ENCODE measurements at regions not wholly inside any gene's neighbourhood (a gene's known extent, or its start where the extent isn't known, plus 50 kb on each side); places are given as distances from the start of the nearest gene placed in this dataset.

GRCh38 chr11:45477588-45477987 is 187.8 kb downstream of the CHST1 start:
- Mint-ChIP-seq H3K4me1 (no peaks in the 10 kb centered on the region), H3K27me3 (peaks cover 50% of the 10 kb centered on the region), H3K36me3 (no peaks in the 10 kb centered on the region), H3K4me3 (no peak overlapping the region), H3K27ac (no peak overlapping the region), H3K9me3 (no peaks in the 10 kb centered on the region)
- no peak for ATAC-seq

GRCh38 chr11:45476126-45476525 is 189.3 kb downstream of the CHST1 start:
- Mint-ChIP-seq H3K27me3 (peaks cover 35% of the 10 kb centered on the region), H3K27ac (no peak overlapping the region)

GRCh38 chr11:45475173-45475572 is 189.0 kb upstream of the SYT13 start:
- H3K27me3 Mint-ChIP-seq: peaks cover 26% of the 10 kb centered on the region

More at GRCh38 chr11:45476126-45476525, 189.3 kb downstream of the CHST1 start:
- ATAC-seq: no peak
- no peaks in the 10 kb centered on the region for H3K36me3 Mint-ChIP-seq
- H3K4me3 Mint-ChIP-seq: no peak overlapping the region
- H3K9me3 Mint-ChIP-seq: no peaks in the 10 kb centered on the region
- H3K4me1 Mint-ChIP-seq: no peaks in the 10 kb centered on the region

DNA sequence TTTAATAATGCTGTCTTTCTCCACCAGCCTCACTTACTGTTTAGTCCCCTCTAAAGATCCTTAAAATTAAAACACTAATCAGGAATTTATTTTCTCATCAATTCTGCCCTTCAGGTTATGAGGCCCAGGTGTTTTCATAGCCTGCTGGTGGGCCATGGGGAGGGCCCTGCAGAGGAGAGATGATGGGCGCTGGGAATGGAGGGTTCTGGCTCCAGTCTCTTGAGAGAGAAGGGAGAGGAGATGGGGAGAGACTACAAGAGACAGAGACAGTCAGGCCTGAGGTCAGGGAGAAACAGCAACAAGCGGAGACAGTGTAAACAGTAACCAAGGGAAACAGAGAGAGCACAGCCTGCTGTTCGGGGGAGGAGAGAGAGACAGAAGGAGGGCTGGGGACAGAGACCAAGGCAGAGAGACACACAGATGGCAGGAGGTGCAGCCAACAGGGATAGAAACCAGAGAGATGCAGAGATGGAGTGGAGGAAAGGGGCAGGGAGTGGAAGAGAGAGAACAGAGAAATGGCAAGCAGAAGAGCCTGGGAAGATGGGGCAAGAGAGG is 187.3 kb upstream of the SYT13 start:
- H3K4me3 Mint-ChIP-seq: no peak overlapping the region

More at GRCh38 chr11:45475173-45475572, 189.0 kb upstream of the SYT13 start:
- no peak for ATAC-seq
- Mint-ChIP-seq H3K9me3 (no peaks in the 10 kb centered on the region), H3K36me3 (no peaks in the 10 kb centered on the region), H3K4me1 (no peaks in the 10 kb centered on the region), H3K4me3 (no peak overlapping the region), H3K27ac (no peak overlapping the region)

GRCh38 chr11:45472716-45473317 is 186.7 kb upstream of the SYT13 start:
- peaks cover 18% of the 10 kb centered on the region for H3K27me3 Mint-ChIP-seq
- H3K9me3 Mint-ChIP-seq: no peaks in the 10 kb centered on the region
- no peak overlapping the region for H3K27ac Mint-ChIP-seq
- H3K4me3 Mint-ChIP-seq: no peak overlapping the region
- ATAC-seq: no peak
- H3K4me1 Mint-ChIP-seq: no peaks in the 10 kb centered on the region
- H3K36me3 Mint-ChIP-seq: no peaks in the 10 kb centered on the region

More for the DNA sequence above, 187.3 kb upstream of the SYT13 start:
- ATAC-seq: no peak
- Mint-ChIP-seq H3K27me3 (peaks cover 12% of the 10 kb centered on the region), H3K36me3 (no peaks in the 10 kb centered on the region), H3K4me1 (no peaks in the 10 kb centered on the region), H3K9me3 (no peaks in the 10 kb centered on the region), H3K27ac (no peak overlapping the region)

DNA sequence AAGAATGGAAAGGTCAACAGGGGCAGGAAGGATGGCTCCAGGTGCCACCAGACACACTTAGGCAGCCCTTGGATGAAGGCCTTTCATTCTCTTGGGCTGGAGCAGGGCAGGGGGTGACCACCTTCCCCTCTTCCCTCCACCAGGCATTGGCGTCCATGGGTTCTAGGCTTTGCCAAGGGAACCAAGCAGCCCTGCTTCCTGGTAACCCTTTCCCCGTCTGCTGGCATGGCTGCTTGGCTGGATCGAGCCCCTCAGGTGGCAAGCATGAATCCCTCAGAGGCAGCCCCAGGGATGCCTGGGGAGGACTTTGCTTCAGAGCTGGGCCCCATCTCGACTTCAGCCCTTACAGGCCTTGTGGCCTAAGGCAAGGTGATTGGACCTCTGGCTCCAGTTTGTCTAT is 185.1 kb upstream of the SYT13 start:
- Mint-ChIP-seq H3K27ac (no peak overlapping the region), H3K9me3 (no peaks in the 10 kb centered on the region), H3K4me3 (no peak overlapping the region), H3K4me1 (no peaks in the 10 kb centered on the region), H3K27me3 (peaks cover 19% of the 10 kb centered on the region), H3K36me3 (no peaks in the 10 kb centered on the region)
- no peak for ATAC-seq

- no peaks in the 10 kb centered on the region for H3K9me3 Mint-ChIP-seq
- no peaks in the 10 kb centered on the region for H3K4me1 Mint-ChIP-seq
- peaks cover 19% of the 10 kb centered on the region for H3K27me3 Mint-ChIP-seq
- H3K4me3 Mint-ChIP-seq: no peak overlapping the region
- no peak for ATAC-seq
- no peak overlapping the region for H3K27ac Mint-ChIP-seq
- H3K36me3 Mint-ChIP-seq: no peaks in the 10 kb centered on the region
Measured at GRCh38 chr11:45470794-45471167, 184.6 kb upstream of the SYT13 start.

GRCh38 chr11:45470151-45470793 is 184.1 kb upstream of the SYT13 start:
- H3K27ac Mint-ChIP-seq: no peak overlapping the region
- no peaks in the 10 kb centered on the region for H3K4me1 Mint-ChIP-seq
- H3K36me3 Mint-ChIP-seq: no peaks in the 10 kb centered on the region
- H3K9me3 Mint-ChIP-seq: no peaks in the 10 kb centered on the region
- ATAC-seq: no peak
- no peak overlapping the region for H3K4me3 Mint-ChIP-seq
- peaks cover 19% of the 10 kb centered on the region for H3K27me3 Mint-ChIP-seq

GRCh38 chr11:45468267-45468856 is 182.2 kb upstream of the SYT13 start:
- Mint-ChIP-seq H3K36me3 (no peaks in the 10 kb centered on the region), H3K4me3 (no peak overlapping the region), H3K27ac (no peak overlapping the region), H3K27me3 (peaks cover 12% of the 10 kb centered on the region), H3K9me3 (no peaks in the 10 kb centered on the region), H3K4me1 (no peaks in the 10 kb centered on the region)
- no peak for ATAC-seq

GRCh38 chr11:45463541-45463940 is 177.4 kb upstream of the SYT13 start:
- peaks cover 18% of the 10 kb centered on the region for H3K27me3 Mint-ChIP-seq
- no peak overlapping the region for H3K27ac Mint-ChIP-seq
- ATAC-seq: no peak
- no peaks in the 10 kb centered on the region for H3K36me3 Mint-ChIP-seq
- no peaks in the 10 kb centered on the region for H3K4me1 Mint-ChIP-seq
- no peaks in the 10 kb centered on the region for H3K9me3 Mint-ChIP-seq
- H3K4me3 Mint-ChIP-seq: no peak overlapping the region

- no peak overlapping the region for H3K4me3 Mint-ChIP-seq
- H3K9me3 Mint-ChIP-seq: no peaks in the 10 kb centered on the region
- H3K36me3 Mint-ChIP-seq: no peaks in the 10 kb centered on the region
- H3K27me3 Mint-ChIP-seq: peaks cover 30% of the 10 kb centered on the region
- ATAC-seq: no peak
- H3K27ac Mint-ChIP-seq: no peak overlapping the region
- no peaks in the 10 kb centered on the region for H3K4me1 Mint-ChIP-seq
Measured at GRCh38 chr11:45461514-45461913, 175.4 kb upstream of the SYT13 start.

DNA sequence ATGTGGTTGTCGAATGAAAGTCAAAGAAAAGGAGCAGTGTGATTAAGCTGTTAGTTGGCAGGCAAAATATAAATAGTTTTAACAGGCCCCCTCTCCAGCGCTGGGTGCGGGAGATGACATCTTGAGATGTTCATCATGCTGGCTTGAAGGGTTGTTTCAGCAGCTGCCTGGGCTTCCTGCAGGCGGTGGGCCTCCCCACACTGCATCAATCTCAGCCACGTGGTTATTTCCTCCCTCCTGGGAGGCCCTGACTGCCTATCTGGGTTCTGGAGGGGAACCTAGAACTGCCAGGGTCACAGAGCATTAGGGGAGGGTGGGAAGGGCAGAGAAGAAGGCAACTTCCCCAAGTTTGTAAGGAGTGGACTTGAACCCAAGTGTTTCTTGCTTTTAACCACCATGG is 173.3 kb upstream of the SYT13 start:
- Mint-ChIP-seq H3K27ac (no peak overlapping the region), H3K27me3 (peaks cover 39% of the 10 kb centered on the region), H3K36me3 (no peaks in the 10 kb centered on the region), H3K9me3 (no peaks in the 10 kb centered on the region), H3K4me1 (no peaks in the 10 kb centered on the region), H3K4me3 (no peak overlapping the region)
- ATAC-seq: no peak

DNA sequence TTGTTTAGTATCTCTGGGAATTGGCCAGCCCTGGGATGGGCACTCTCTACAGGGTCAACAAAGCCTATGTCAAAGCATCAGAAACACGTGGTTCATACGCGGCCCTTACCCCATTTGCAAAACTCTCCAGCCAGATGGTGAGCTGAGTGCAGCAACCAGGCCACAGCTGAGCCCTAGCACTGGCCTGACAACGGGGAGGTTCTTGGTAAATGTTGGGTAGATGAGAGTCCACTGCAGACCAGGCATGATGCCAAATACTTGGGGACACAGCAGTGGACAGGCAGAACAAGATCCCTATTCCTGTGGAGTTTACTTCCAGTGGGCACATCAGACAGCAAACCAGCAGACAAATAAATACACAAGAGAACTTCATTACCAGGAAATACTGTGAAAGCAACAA is 172.1 kb upstream of the SYT13 start:
- Mint-ChIP-seq H3K27me3 (peaks cover 39% of the 10 kb centered on the region), H3K27ac (no peak overlapping the region), H3K4me3 (no peak overlapping the region), H3K36me3 (no peaks in the 10 kb centered on the region), H3K9me3 (no peaks in the 10 kb centered on the region), H3K4me1 (no peaks in the 10 kb centered on the region)
- no peak for ATAC-seq

GRCh38 chr11:45457649-45458048 is 171.5 kb upstream of the SYT13 start:
- Mint-ChIP-seq H3K27me3 (peaks cover 39% of the 10 kb centered on the region), H3K9me3 (no peaks in the 10 kb centered on the region), H3K4me3 (no peak overlapping the region), H3K4me1 (no peaks in the 10 kb centered on the region), H3K36me3 (no peaks in the 10 kb centered on the region), H3K27ac (no peak overlapping the region)
- ATAC-seq: no peak

DNA sequence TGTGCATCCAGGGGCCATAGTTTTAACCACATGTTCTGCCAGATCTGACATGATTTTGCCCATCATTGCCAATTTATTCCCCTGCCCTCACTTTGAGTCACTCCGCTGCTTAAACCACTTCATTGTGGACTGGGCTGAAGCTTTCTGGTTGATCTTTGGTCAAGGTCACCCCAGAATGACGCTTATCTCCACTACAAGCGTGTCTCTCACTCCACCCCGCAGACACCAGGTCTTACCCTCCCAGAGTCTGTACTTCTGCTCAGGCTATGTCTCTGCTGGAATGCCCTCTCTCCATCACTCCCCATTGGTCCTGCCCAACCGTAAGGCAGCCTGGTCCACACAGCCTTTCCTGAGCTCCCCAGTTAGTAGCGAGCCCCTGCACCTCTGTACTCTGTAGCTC is 170.5 kb upstream of the SYT13 start:
- H3K9me3 Mint-ChIP-seq: no peaks in the 10 kb centered on the region
- no peak overlapping the region for H3K4me3 Mint-ChIP-seq
- peaks cover 39% of the 10 kb centered on the region for H3K27me3 Mint-ChIP-seq
- ATAC-seq: no peak
- no peak overlapping the region for H3K27ac Mint-ChIP-seq
- no peaks in the 10 kb centered on the region for H3K4me1 Mint-ChIP-seq
- no peaks in the 10 kb centered on the region for H3K36me3 Mint-ChIP-seq

DNA sequence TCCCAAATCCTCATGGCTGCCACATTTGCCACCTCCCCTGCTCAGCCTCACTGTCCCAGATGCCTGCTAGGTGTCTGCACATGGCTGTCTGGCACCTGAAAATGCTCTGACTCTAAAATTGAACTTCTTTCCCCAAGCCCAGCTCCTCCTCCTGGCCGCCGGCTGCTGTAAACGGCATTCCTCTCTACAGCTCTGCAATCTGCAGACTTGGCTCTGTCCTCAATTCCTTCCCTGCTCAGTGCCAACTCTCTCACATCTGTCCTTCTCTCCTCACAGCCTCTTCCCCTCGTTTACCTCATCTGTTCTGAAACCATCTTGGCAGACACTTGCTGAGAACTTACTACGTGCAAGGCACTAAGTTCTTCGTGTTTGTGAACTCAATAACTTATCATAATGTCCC is 169.4 kb upstream of the SYT13 start:
- Mint-ChIP-seq H3K4me1 (no peaks in the 10 kb centered on the region), H3K27me3 (peaks cover 39% of the 10 kb centered on the region), H3K4me3 (no peak overlapping the region), H3K27ac (no peak overlapping the region), H3K36me3 (no peaks in the 10 kb centered on the region), H3K9me3 (no peaks in the 10 kb centered on the region)
- ATAC-seq: no peak
